ENCODE measurements at regions not wholly inside any gene's neighbourhood (a gene's known extent, or its start where the extent isn't known, plus 50 kb on each side); places are given as distances from the start of the nearest gene placed in this dataset.

DNA sequence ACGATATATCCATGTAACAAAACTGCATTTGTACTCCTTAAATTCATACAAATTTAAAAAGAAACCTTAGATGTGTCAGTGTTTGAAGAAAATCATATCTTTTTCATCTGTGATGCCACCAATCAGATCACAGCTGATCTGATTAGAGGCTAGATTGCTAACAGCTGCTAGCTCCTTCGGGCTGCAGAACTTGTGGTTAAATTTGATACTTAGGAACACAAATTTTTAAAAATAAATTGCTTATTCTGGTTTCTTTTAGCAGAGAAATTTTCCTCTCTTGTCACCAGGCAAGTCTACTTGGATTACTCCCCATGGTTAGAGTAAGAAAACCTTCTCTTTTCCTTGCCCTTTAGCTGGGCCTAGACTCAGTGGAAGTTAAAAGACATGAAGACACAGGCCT is 94.6 kb upstream of the RANBP6 start:
- H4K20me1 ChIP-seq (ENCODE audit: low read depth), result no peaks in the 10 kb centered on the region
- peaks cover 6% of the 10 kb centered on the region for H3K4me1 ChIP-seq
- peaks cover 2% of the 10 kb centered on the region for H3K27me3 Mint-ChIP-seq (ENCODE audit: insufficient read depth, low read depth)
- H3K79me2 ChIP-seq (ENCODE audit: low read depth), result no peaks in the 10 kb centered on the region
- no peak overlapping the region for H3K27ac Mint-ChIP-seq
- H3K27ac ChIP-seq, result no peak overlapping the region
- no peak for DNase-seq (ENCODE audit: low spot score)
- H2AFZ ChIP-seq (replicated peaks), result peak overlapping the region; percentile 68
- no peak for TF ChIP-seq EZH2 (IDR thresholded peaks at IDR 0.05)
- no peak for TF ChIP-seq EZH2phosphoT487 (IDR thresholded peaks at IDR 0.05)
- TF ChIP-seq, protein P1, sequence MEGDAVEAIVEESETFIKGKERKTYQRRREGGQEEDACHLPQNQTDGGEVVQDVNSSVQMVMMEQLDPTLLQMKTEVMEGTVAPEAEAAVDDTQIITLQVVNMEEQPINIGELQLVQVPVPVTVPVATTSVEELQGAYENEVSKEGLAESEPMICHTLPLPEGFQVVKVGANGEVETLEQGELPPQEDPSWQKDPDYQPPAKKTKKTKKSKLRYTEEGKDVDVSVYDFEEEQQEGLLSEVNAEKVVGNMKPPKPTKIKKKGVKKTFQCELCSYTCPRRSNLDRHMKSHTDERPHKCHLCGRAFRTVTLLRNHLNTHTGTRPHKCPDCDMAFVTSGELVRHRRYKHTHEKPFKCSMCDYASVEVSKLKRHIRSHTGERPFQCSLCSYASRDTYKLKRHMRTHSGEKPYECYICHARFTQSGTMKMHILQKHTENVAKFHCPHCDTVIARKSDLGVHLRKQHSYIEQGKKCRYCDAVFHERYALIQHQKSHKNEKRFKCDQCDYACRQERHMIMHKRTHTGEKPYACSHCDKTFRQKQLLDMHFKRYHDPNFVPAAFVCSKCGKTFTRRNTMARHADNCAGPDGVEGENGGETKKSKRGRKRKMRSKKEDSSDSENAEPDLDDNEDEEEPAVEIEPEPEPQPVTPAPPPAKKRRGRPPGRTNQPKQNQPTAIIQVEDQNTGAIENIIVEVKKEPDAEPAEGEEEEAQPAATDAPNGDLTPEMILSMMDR (IDR thresholded peaks at IDR 0.05), result no peak
- no peaks in the 10 kb centered on the region for H3K4me1 Mint-ChIP-seq
- H3K27me3 ChIP-seq, result no peaks in the 10 kb centered on the region
- no peak overlapping the region for H3K4me2 ChIP-seq
- H3K4me3 ChIP-seq, result no peak overlapping the region
- H3K36me3 ChIP-seq, result no peaks in the 10 kb centered on the region
- H3K9me3 ChIP-seq (ENCODE audit: low read depth), result no peaks in the 10 kb centered on the region
- no peaks in the 10 kb centered on the region for H3F3A ChIP-seq (ENCODE audit: low read depth)
- H3K9ac ChIP-seq, result no peak overlapping the region
- H3K4me3 Mint-ChIP-seq, result no peak overlapping the region
- no peaks in the 10 kb centered on the region for H3K9me3 Mint-ChIP-seq
- H3K36me3 Mint-ChIP-seq, result no peaks in the 10 kb centered on the region

DNA sequence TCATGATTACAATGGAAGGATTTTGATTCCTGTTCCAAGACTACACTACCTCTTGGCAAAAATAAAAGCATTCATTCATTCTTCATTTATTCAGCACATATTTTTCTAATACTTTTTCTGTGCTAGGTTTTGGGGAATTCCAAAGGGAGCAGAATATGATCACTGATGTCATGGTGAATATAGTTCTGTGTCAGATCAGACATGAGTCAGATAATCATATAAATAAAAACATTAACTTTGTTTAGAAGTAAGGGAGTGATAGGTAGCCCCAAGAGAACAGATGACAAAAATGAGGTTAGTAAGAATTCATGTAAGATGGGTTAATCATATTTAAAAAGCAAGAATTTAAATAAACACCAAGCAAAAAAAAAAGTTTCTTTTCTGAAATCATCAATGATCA is 94.1 kb upstream of the RANBP6 start:
- no peak overlapping the region for H3K4me3 Mint-ChIP-seq

DNA sequence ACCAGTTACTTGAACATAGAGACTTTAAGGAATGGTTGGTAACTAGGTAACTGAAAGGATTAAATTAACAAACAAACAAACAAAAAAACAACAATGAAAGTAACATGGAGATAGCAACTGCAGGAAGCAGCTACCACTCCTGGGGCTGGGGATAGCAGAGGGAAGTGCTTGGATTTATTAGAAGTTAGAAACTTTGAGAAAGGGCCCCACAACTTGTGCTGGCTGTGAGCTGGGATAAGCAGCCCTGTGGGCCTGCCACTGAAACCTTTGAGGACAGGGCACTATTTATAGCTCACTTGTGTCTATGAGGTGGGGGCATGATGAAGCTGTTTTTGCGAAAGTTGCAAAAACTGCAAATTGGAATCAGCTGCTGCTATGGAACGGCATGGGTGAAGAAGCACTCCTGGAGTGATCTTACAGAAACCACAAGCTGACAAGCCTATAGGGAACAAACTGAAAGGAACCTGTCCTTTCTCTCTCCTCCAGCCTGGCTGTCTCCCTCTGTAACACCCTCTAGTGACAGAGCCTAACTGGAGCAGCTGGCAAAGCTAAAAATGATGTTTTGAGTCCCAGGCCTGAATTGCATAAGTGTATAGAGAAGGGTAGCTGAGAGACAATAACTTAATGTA is 91.4 kb upstream of the RANBP6 start:
- Mint-ChIP-seq H3K27ac (peak overlapping the region; percentile 9), H3K4me3 (no peak overlapping the region), H3K4me1 (no peaks in the 10 kb centered on the region), H3K27me3 (ENCODE audit: insufficient read depth, low read depth) (peaks cover 4% of the 10 kb centered on the region), H3K36me3 (no peaks in the 10 kb centered on the region), H3K9me3 (no peaks in the 10 kb centered on the region)
- no peaks in the 10 kb centered on the region for H3K36me3 ChIP-seq
- H4K20me1 ChIP-seq (ENCODE audit: low read depth), result no peaks in the 10 kb centered on the region
- peak; percentile 65 for DNase-seq (ENCODE audit: low spot score)
- TF ChIP-seq, protein P1 (IDR thresholded peaks at IDR 0.05), result peak; percentile 57
- no peak for TF ChIP-seq EZH2phosphoT487 (IDR thresholded peaks at IDR 0.05)
- H2AFZ ChIP-seq (replicated peaks), result peak overlapping the region; percentile 92
- H3K9me3 ChIP-seq (ENCODE audit: low read depth), result no peaks in the 10 kb centered on the region
- no peaks in the 10 kb centered on the region for H3K27me3 ChIP-seq
- no peaks in the 10 kb centered on the region for H3F3A ChIP-seq (ENCODE audit: low read depth)
- H3K9ac ChIP-seq, result no peak overlapping the region
- H3K4me1 ChIP-seq, result peaks cover 6% of the 10 kb centered on the region
- H3K4me3 ChIP-seq, result no peak overlapping the region
- peak overlapping the region; percentile 3 for H3K4me2 ChIP-seq
- no peaks in the 10 kb centered on the region for H3K79me2 ChIP-seq (ENCODE audit: low read depth)
- H3K27ac ChIP-seq, result no peak overlapping the region

More for the DNA sequence above, 94.1 kb upstream of the RANBP6 start:
- Mint-ChIP-seq H3K27me3 (ENCODE audit: insufficient read depth, low read depth) (peaks cover 2% of the 10 kb centered on the region), H3K36me3 (no peaks in the 10 kb centered on the region), H3K4me1 (no peaks in the 10 kb centered on the region), H3K27ac (no peak overlapping the region), H3K9me3 (no peaks in the 10 kb centered on the region)
- TF ChIP-seq EZH2 (IDR thresholded peaks at IDR 0.05), result no peak
- TF ChIP-seq, protein P1 (IDR thresholded peaks at IDR 0.05), result no peak
- TF ChIP-seq EZH2phosphoT487 (IDR thresholded peaks at IDR 0.05), result no peak
- H3K4me3 ChIP-seq, result no peak overlapping the region
- H3K36me3 ChIP-seq, result no peaks in the 10 kb centered on the region
- no peaks in the 10 kb centered on the region for H3K79me2 ChIP-seq (ENCODE audit: low read depth)
- H3K4me1 ChIP-seq, result peaks cover 6% of the 10 kb centered on the region
- DNase-seq (ENCODE audit: low spot score), result no peak
- no peak overlapping the region for H3K4me2 ChIP-seq
- H3K9ac ChIP-seq, result no peak overlapping the region
- H4K20me1 ChIP-seq (ENCODE audit: low read depth), result no peaks in the 10 kb centered on the region
- no peak overlapping the region for H2AFZ ChIP-seq (replicated peaks)
- H3K9me3 ChIP-seq (ENCODE audit: low read depth), result no peaks in the 10 kb centered on the region
- no peak overlapping the region for H3K27ac ChIP-seq
- H3F3A ChIP-seq (ENCODE audit: low read depth), result no peaks in the 10 kb centered on the region
- no peaks in the 10 kb centered on the region for H3K27me3 ChIP-seq
